Stimulated activated CD8-positive, alpha-beta memory T cell treated with anti-CD3 and anti-CD28 coated beads, Interleukin-4, amount 100 ng/mL, for 48 hours (primary cell): ENCODE measurements at regions not wholly inside any gene's neighbourhood (a gene's known extent, or its start where the extent isn't known, plus 50 kb on each side); places are given as distances from the start of the nearest gene placed in this dataset.

Experiments used
- DNase-seq: peaks from one replicate; pipeline ENCODE4 v3.0.0-alpha.2; 2020

DNA sequence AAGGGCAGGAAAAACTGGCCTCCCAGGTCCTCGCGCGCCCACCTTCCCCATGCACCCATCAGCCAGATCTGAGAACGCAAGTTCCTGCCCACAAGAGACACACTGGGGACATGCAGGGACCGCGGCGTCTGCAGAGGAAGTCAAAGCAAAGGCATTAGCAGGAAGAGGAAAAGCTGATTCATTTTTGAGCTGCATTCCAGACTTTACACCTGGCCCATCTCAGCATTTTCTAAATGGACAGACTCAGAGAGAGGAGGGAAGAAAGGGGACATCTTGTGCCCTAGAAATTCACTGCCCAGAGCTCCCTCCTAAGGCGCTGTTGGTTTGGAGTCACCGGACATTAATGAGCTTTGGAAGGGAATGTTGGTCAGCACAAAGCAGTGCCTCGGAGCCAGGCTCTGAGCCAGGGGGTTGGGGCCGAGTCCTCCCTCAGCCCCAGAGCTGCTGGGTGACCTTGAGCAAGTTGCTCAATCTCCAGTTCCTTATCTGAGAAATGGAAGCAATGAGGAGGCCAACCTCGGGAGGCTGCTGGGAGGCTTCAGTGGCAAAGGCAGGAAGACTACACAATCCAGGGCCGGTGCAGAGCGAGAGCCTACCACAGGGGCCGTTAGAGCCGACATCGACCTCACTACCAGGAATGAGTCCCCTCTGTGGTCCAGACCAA, 150.5 kb upstream of the IQSEC1 start:
- DNase-seq, result no peak

DNA sequence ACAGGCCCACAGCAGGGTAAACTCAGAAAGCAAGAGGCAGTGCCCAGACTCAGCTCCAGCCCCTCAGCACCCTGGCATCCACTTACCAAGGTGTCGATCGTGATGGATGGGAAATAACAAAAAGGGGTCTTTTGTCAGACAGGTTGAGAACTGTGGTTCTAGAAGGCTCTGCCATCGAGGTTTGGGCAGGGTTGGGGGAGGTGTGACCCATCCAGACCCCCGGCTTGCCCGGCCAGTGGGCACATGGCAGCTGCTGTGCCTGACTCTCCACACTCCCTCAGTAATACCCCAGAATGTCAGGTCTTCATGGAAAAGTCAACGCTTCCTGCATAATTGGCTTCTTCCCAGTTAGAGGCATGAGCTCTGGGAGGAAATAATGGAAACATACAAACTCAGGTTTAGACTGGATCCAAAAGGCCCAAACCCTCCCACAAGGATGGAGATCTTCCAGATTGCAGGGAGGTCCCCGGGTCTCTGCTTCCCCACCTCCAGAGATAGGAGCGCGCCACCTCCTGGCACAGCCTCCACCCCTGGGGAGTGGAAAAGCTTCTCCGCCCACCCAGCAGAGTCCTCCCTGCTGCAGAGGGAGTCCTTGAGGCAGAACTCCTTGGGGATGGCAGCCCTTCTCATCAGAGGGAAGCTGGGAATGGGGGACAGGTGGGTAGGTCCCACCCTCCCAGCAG, 149.8 kb upstream of the IQSEC1 start:
- no peak for DNase-seq

DNA sequence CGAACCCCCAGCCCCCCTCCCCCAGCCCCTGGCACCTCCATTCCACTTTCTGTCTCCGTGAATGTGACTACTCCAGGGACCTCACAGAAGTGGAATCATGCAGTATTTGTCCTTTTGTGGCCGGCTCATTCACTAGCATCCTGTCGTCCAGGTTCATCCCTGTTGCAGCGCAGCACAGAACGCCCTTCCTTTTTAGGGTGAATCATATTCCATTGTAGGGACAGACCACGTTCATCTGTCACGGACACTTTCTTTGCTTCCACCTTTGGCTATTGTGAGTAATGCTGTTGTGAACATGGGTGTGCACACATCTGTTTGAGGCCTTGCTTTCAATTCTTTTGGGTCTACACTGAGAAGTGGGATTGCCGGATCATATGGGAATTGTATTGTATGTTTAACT, 148.9 kb upstream of the IQSEC1 start:
- DNase-seq, result no peak

DNA sequence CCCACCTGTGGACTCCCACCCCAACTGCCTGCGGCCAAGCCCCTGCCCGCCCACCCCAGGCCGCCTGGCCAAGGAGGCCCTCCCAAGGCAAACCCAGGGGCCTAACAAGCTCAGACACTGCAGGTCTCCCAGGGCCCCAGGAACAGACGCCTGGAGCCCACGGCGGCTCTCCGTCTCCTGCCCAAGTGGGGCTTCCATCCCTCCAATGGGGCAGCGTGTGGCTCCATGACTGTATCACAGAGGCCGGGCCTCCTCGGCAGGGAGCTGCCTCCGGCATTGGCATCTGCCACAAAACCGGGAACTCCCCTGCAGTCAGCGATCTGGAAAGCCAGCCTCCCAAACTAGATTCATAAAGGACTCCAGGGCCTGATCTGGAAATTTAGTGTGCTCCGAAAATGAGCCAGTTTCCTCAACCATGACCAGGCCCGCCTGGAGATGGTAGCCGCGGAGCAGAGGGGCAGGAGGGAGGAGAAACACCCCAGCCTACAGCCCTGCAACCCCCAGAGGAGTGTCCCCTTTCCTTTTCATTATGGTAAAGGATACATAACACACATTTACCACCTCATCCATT, 148.3 kb upstream of the IQSEC1 start:
- DNase-seq, result no peak

DNA sequence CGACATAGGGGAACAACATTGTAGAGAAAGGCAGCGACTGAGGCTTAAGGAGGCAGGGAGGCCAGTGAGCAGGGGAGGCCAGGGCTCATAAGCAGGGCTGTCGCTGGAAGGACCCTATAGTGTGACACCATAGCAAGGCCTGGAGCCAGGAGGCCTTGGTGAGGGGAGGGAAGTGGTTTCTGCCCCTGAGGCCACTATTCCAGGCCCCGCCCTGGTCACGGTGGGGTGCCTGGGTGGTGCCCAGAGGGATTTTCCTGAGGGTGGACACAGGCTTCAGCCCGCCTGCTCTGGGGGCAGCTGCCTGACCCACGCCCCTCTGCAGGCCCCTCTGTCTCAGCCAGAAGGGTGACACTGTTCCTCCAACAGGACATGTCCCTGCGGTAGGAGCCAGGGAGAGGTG, 147.8 kb upstream of the IQSEC1 start:
- no peak for DNase-seq

DNA sequence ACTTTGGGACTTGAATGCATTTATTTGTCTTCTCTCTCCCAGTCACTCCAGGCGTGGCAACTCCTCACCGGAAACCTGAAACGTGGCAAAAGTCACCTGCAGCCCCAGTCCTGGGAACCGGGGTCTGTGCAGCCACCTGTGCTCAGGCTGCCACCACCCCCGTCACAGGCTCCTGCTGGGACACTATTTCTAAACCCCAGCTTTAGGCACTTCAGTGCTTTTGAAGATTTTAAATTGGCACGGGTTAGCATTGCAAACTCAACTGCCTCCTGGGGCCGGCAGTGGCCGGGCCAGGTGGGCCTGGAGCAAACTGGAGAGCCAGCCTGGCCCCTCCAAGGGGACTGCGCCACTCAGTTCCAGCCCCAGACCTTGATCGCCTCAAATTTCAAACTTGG, 146.7 kb upstream of the IQSEC1 start:
- DNase-seq, result no peak

DNA sequence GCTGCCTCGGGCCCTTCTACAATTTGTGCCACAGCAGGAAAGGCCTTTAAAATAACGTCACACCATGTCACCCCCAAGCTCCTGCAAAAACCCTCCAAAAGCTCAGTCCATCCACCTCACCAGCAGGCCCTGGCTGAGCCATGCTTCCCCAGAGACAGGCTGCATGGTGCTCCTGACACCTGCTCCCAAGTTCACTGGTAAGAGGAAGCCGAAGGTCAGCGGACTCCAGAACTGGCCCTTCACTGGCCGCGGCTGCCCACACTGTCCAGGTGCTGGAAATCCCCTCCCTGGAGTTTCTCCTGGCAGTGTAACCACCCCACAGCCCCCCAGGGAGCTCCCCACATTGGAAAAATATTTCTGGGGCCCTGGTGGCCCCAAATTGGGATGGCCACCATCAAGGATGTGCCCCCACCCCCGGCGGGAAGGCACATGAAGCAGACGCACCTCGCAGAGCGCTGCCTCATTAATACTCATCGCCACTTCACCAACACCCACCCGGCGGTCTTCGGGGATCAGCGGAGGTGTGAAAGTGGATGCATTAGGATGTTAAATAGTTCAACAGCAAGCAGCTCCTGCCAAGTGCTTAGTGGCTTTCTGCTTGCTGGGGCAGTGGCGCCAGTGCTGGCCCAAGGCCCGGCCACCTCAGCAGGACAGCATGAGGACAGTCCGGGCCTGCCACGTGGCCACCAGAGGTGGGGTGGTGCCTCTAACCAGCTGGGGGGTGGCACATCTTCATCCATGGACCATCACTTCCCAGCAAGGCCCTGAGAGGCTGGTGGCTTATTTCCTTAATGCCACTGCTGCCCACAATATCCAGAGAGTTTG, 146.1 kb upstream of the IQSEC1 start:
- DNase-seq, result no peak

DNA sequence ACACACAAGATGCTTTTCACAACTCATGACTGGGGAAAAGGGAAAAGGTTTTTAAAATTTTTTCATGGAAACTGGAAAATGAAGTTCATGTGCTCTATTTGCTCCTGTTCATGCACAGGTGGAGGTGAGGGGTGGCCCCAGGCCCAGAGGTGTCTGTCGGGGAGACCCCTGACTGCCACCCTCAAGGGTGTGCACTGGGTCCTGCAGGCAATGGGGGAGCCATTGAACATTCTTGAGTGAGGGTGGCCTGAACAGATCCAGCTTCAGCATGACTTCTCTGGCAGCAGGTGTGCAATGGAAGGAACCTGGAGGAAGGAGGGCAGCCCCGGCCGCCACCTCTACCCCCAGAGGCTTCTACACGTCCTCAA, 145.3 kb upstream of the IQSEC1 start:
- no peak for DNase-seq

DNA sequence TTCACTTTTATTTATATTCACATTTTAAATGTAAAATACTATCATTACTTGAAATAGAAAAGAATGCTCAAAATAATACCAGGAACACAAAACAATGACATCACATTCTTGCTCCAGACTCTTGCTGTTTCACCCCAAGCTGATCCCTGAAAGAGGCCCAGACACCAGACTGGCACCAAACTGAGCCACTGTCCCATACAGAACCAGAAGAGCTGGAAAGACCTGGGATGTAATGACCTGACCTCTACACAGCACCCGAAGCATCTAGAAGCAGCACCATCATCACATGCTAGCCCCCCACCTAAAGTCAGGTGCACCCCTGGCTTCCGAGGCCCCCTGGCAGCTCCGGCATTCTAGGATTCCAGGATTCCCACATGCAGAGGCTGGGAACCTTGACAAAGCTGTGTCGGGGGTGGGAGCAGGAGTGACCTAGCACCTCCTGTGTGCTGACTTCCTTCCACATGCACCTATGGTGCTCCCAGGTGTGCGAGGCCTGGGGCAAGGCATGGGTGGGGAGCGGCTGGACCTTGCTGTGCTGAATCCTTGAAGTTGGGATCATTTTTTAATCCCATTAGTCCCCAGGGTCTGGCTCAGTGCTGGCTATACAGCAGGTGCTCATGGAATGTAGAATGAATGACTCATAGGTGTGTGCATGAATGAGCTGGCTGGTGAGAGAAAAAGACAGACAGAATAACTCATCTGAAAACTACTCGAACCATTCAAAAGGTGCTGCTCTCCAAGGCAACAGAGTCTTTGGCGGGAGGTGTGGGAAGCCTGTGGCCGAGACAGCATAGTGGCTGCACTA, 144.7 kb upstream of the IQSEC1 start:
- no peak for DNase-seq

DNA sequence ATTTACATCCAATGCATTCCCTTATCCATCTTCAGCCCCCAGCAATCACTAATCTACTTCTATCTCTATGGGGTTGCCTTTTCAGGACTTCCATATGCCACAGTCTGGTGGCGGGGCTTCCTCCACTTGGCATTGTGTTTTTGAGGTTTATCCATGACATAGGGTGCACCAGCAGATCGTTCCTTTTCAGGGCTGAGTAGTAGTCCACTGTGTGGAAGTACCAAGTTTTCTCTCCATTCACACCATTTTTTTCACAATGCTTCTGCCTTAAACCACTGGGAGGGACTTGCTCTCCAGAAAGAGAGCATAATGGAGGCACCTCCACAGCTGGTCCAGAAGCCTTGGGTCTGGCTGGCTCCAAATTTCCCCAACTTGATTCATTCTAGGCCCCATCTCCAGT, 144.0 kb upstream of the IQSEC1 start:
- no peak for DNase-seq

DNA sequence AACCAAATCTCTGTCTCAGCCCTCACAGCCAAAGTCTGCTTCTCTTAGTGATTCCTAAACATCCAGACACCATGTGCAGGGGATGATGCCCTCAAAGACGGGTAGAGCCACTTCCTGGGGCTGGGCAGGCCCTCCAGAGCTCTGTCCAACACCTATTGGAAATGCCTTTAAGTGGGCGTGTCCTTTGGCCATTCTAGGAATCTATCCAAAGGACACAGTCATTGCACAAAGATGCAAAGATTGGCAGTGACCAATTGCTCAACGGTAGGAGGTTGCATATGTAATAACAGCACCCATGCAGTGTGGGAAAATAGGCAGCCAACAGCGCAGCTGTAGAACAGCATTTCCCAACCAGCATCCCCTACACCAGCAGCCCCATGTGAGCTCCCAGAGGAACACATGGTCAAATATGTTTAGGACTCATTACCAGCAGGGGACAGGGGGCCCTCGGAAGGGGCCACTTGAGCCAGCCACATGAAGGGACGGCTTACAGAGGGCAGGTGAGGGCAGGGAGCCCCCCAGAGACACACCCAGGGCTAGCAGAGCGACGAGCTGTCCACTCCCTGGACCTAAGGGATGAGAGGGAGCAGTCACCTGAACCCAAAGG, 142.8 kb upstream of the IQSEC1 start:
- no peak for DNase-seq

DNA sequence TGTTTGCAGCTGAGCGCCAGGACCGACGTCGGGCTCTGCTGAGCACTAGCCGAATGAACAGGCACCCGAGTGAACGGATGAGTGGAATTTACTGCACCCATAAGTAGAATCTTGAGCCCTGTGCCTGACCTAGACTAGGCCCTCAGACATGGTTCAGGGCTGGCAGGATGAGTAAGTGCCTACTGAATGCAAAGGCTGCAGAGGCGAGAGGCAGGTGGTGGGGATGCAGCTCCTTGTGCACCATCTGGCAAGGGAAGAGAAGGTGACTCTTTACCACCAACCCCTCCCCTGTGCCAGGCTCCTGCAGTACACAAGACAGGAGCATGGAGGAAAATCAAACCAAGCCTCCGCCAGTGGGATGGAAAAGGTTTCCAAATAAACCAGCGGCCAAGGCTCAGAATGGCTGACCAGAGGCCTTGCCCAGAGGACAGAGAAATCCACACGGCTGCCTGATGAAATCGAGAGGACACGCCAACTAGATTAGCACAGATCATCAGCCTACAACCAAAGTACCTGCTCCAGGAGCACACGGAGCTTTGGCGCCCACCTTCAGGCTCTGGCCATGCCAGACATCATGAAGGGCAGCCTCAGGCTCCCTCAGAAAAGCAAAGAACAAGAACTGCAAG, 141.7 kb upstream of the IQSEC1 start:
- no peak for DNase-seq

DNA sequence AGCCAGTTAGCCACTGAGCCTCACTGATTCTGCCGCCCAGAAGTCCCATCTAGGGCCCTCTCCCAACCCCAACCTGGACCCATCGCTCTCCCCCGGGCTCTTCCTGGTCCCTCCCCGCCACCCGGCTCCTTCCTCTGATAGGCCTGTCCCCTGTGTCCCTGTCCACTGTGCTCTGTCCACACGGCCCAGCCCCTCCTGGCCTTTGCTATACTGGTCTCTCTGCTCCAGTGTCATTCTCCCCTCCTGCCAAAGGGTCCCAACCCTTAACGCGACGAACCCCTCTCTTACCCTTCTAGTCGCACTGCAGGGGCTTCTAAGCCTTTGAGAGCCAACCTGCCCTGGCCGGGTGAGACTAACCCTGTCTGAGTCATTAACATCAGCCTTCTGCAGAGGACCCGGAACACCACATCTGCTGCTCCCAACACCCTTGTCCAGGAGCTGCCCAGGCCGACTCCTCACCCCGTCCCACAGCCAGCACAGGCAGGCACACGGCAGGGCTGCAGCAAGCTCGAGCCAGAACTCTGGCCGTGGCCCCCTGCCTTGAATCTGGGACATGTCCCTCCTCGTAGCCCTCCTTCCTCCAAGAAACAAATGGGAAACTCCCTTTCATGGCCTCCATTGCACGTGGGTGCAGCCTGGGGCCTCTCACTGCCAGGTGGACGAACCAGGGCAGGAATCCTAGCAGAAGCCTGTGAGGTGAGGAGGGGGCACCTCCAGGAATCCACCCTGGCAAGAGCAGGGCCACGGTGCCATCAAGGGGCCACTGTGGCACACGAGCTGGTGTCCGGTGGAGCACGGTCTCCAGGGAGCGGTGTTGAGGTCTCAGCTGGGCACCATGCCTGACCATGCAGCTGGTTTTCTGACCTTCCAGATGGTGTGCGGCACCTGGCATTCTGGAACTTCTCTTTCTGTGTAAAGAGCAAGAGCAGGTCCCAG, 140.9 kb upstream of the IQSEC1 start:
- DNase-seq, result no peak

DNA sequence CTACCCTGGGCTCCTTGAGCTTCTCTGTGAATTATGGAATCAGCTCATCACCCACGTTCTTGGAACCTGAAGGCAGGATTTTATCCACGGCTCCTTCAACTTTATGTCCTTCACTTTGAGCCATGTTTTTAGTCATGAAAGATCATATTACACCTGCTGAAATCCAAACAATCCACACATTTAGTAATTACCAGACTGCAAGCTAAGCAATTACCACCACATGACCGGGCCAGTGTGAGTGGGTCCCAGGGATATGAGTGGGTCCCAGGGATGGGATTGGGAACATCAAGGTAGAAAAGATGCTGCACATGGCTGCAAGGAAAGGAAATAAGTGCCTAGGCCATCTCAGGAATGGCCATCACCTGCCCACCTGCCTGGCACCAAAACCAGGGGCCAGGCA, 140.3 kb upstream of the IQSEC1 start:
- DNase-seq, result no peak

DNA sequence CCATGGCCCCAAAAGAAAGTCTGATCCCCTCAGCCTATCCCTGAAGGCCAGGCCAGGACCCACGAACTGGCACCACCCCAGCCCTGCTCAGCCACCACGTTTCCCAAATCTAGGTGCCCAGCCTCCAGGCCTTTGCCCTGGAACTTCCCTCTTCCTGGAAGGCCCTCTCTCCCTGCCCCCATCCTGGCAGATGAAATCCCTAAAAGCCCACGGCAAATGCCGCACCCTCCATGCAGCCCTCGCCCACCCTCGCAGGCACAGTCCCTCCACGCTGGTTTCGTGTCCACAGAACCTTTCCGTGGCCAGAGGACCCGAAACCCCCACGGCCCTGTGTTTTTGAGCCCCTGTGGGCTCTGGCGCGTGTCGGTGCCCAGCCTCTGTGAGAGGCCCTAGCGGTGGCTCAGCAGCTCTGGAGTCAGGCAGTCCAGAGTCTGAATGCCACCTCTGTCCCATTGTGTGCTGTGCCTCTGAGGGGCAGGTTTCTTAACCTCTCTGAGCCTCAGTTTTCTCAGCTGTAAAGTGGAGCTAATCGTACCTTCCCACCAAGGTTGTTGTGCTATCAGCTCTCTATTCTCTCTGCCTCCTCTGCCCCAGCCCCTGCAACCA, 138.5 kb upstream of the IQSEC1 start:
- DNase-seq, result no peak

DNA sequence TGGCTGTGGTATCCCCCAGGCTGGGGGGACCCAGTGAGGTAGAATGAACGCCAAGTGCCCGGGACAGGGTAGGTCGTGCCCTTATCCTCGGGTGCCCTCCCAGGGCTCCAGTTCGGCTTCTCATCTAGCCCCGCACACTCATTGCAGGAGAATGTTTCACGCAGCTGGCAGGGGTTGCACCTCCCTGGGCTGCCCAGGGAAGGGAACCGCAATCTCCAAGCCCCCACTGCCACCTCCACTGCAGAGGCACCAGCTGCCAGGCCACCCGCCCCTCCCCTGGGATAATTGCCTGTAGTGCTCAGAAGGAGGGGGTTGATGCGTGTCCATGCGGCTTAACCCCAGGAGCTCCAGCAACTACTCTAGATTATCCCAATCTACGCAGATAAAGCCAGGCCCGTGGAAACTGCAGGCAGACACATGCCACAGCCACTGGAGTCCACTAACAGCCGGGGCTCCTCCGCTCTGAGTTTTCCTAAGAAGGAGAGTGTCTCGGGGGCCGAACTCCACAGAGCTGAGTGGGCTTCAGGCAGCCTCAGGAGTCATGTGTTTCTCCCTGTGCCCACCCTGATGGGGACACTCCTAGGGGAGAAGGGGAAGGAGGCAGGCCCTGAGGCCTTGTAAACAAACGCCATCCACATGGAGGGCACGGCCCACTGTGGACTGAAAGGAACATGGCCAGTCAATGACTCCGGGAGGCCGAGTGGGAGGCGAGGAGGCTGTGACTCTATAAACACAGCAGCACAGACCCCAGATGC, 137.2 kb upstream of the IQSEC1 start:
- no peak for DNase-seq

DNA sequence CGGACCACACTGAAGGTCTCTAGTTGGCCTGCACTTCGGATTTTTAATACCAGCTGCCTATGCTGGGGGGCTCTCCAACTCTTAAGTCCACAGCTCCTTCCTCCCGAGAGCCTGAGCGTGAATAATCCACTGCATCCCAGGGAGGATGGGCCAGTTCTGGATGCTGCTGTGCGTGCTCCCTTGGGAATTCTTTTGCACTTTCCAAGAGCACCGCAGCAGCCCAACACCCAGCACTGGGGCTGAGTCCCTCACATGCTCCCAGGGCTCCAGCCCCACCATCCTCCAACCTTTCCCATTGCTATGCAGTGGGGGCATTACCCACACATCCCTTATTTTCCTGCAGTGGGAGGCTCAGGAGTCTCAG, 136.4 kb upstream of the IQSEC1 start:
- no peak for DNase-seq

DNA sequence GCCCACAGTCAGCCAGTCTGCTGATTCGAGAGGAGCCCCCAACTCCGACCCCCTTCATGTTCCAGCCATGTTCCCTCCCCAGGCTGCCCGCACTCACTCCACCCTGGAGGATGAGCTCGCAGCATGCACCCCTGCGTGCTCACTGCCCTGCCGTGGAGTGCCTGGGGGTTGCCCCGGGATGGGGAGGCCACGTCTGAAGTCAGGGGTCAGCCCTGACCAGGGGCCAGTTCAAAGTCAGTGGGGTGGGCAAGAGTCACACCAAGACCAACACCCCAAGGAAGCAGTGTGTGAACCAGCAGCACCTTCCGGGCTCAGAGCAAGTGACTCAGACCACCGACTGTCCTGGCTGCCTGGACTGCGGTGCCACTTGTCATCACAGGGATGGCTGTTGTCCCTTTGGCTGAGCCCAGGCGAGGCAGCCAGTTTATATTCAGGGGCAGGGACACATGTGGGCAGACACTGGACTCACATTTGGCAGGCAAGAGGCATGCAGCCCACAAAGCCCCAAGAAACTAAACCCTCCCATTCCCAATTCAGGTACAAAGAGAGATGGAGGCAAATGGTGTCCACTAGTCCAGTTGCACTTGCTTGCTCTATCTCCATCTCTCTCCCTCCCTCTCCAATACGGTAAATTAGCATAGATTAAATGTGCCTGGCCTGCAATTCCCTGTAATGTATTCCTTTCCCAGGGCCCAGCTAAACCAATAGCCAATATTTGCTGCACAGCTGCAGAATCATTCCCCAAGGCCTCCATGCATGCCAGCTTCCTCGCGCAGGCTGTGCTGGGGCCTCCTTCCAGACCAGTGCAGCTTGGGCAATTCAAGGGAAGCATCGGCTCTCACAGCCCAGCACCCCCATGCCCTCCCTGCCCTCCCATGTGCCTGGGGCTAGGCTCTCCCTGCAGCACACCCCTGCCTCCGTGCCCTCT, 135.7 kb upstream of the IQSEC1 start:
- DNase-seq, result no peak
